HG03378 (cell line): ENCODE measurements at regions not wholly inside any gene's neighbourhood (a gene's known extent, or its start where the extent isn't known, plus 50 kb on each side); places are given as distances from the start of the nearest gene placed in this dataset.

Experiments
- ATAC-seq: cut with Tn5 transposase; IDR thresholded peaks from one replicate; pipeline ENCODE4 v1.9.1; 2021; ENCODE audit warnings: mild to moderate bottlenecking, moderate library complexity; ENCODE audit not compliant: unreplicated experiment

- no peak for ATAC-seq
These were observed 846.4 kb downstream of the DCDC2C start for GRCh38 chr2:4549666-4550210.

- no peak for ATAC-seq
These were observed 848.5 kb downstream of the DCDC2C start for GRCh38 chr2:4551691-4552474.

GRCh38 chr2:4553241-4553640 is 849.9 kb downstream of the DCDC2C start:
- no peak for ATAC-seq

- no peak for ATAC-seq
These were observed 852.9 kb downstream of the DCDC2C start for GRCh38 chr2:4556135-4556896.

GRCh38 chr2:4561196-4561595 is 857.8 kb downstream of the DCDC2C start:
- no peak for ATAC-seq

- no peak for ATAC-seq
These were observed 872.7 kb downstream of the DCDC2C start for GRCh38 chr2:4576075-4576474.

GRCh38 chr2:4579977-4580376 is 876.6 kb downstream of the DCDC2C start:
- no peak for ATAC-seq

GRCh38 chr2:4585057-4585635 is 881.8 kb downstream of the DCDC2C start:
- ATAC-seq, result no peak

GRCh38 chr2:4588606-4589005 is 885.2 kb downstream of the DCDC2C start:
- ATAC-seq, result no peak

- no peak for ATAC-seq
These were observed 887.9 kb downstream of the DCDC2C start for GRCh38 chr2:4591261-4591660.

- ATAC-seq, result no peak
These were observed 894.0 kb downstream of the DCDC2C start for GRCh38 chr2:4597400-4597799.

GRCh38 chr2:4604767-4605166 is 901.4 kb downstream of the DCDC2C start:
- no peak for ATAC-seq

- ATAC-seq, result no peak
These were observed 914.8 kb downstream of the DCDC2C start for GRCh38 chr2:4618141-4618540.

GRCh38 chr2:4618630-4619228 is 915.4 kb downstream of the DCDC2C start:
- no peak for ATAC-seq

GRCh38 chr2:4628998-4629501 is 925.7 kb downstream of the DCDC2C start:
- ATAC-seq, result no peak

GRCh38 chr2:4635289-4635688 is 931.9 kb downstream of the DCDC2C start:
- ATAC-seq, result no peak

- no peak for ATAC-seq
These were observed 950.6 kb downstream of the DCDC2C start for GRCh38 chr2:4653991-4654390.

- ATAC-seq, result no peak
These were observed 953.0 kb downstream of the DCDC2C start for GRCh38 chr2:4656326-4656725.

GRCh38 chr2:4662161-4662779 is 958.9 kb downstream of the DCDC2C start:
- no peak for ATAC-seq

- no peak for ATAC-seq
These were observed 965.0 kb downstream of the DCDC2C start for GRCh38 chr2:4668381-4668780.

GRCh38 chr2:4670331-4670730 is 967.0 kb downstream of the DCDC2C start:
- ATAC-seq, result no peak
